Panc1 (cell line): ENCODE measurements at regions not wholly inside any gene's neighbourhood (a gene's known extent, or its start where the extent isn't known, plus 50 kb on each side); places are given as distances from the start of the nearest gene placed in this dataset.

Source experiments
- ATAC-seq: fragments of 200-7000 bp; cut with Tn5 transposase; 2 replicates; pipeline ENCODE4 v1.9.1; 2020; ENCODE audit warnings: mild to moderate bottlenecking, moderate library complexity
- BruUV-seq: library from RNA; stranded (reverse); fragments of 400-500 nt; replicated peaks from 2 replicates; lab custom pipeline; 2021; lab: Mats Ljungman, UMichigan
- CTCF ChIA-PET: fragments of 300-600 bp; sonication (Branson Sonifier 250); formaldehyde crosslinking; loops from one replicate; lab custom pipeline; 2022; ENCODE audit warnings: antibody characterized with exemption; lab: Charles Lee
- POLR2A ChIA-PET: fragments of 300-600 bp; sonication (Branson Sonifier 250); formaldehyde crosslinking; loops from one replicate; lab custom pipeline; 2022; ENCODE audit warnings: antibody characterized with exemption; lab: Charles Lee
- DNase-seq: peaks from one replicate; pipeline ENCODE4 v3.0.0-alpha.2; 2010; ENCODE audit warnings: low read depth, low spot score
- H3K27ac ChIP-seq: 2 replicates; pipeline ENCODE4 v1.5.1; 2011; ENCODE audit warnings: mild to moderate bottlenecking, low read length, inconsistent platforms
- H3K27me3 ChIP-seq: fragments of 200-500 bp; sonication (Bioruptor generic); 2 replicates; pipeline ENCODE4 v1.6.0; 2014; ENCODE audit warnings: low read length, inconsistent platforms; ENCODE audit not compliant: control insufficient read depth, insufficient read depth
- H3K36me3 ChIP-seq: fragments of 200-500 bp; sonication (Bioruptor generic); 2 replicates; pipeline ENCODE4 v1.5.1; 2014; ENCODE audit warnings: inconsistent platforms, mild to moderate bottlenecking, low read length, moderate library complexity; ENCODE audit not compliant: control insufficient read depth, insufficient read depth
- H3K4me1 ChIP-seq: 2 replicates; pipeline ENCODE4 v1.5.1; 2011; ENCODE audit warnings: inconsistent platforms, mild to moderate bottlenecking, low read length, moderate library complexity; ENCODE audit not compliant: control insufficient read depth, insufficient read depth
- H3K4me3 ChIP-seq, 2 experiments: 2 replicates each; pipeline ENCODE4 v1.5.1; 2011 to 2012; ENCODE audit warnings: low read depth in 2 of 2, low read length in 2 of 2, mild to moderate bottlenecking in 2 of 2, inconsistent platforms in 1 of 2, moderate library complexity in 1 of 2
- H3K9me3 ChIP-seq: fragments of 200-500 bp; sonication (Bioruptor generic); 2 replicates; pipeline ENCODE4 v1.5.1; 2014; ENCODE audit warnings: low read depth, mild to moderate bottlenecking, inconsistent platforms, low read length, moderate library complexity; ENCODE audit not compliant: control insufficient read depth, insufficient read depth
- POLR2AphosphoS5 ChIP-seq: IDR thresholded peaks from 2 replicates; pipeline ENCODE4 v1.6.1; 2012; ENCODE audit warnings: mild to moderate bottlenecking, low read depth, low read length, moderate library complexity
- SIN3A ChIP-seq: IDR thresholded peaks from 2 replicates; pipeline ENCODE4 v1.6.1; 2012; ENCODE audit warnings: low read depth, mild to moderate bottlenecking, low read length, moderate library complexity, borderline replicate concordance; ENCODE audit not compliant: insufficient read depth
- TCF7L2 ChIP-seq: IDR thresholded peaks from 2 replicates; pipeline ENCODE4 v1.6.1; 2011; ENCODE audit warnings: mild to moderate bottlenecking, low read depth, low read length, inconsistent platforms
- in situ Hi-C: cut with HindIII; loops from 2 replicates; pipeline ENCODE4 v1.10.0; 2016; ENCODE audit warnings: low sequenced_read_pairs, low pct_unique_long_range_greater_than_20kb
- intact Hi-C: fragments of 100-400 bp; cut with micrococcal nuclease; formaldehyde crosslinking; loops from one replicate; pipeline ENCODE4 v1.10.0; 2022; ENCODE audit not compliant: unreplicated experiment
- TF ChIP-seq, protein P1 (sequence below), 2 experiments: IDR thresholded peaks; 2 replicates each; pipeline ENCODE4 v1.6.1; 2011 to 2012; ENCODE audit warnings: low read depth in 2 of 2, control low read depth in 1 of 2, low read length in 1 of 2, mild to moderate bottlenecking in 1 of 2, moderate library complexity in 1 of 2; ENCODE audit not compliant: insufficient read depth in 1 of 2
- TF ChIP-seq, protein P2 (sequence below): fragments of 450-650 bp; IDR thresholded peaks from 2 replicates; pipeline ENCODE4 v1.5.1; 2017; ENCODE audit warnings: mild to moderate bottlenecking

DNA sequence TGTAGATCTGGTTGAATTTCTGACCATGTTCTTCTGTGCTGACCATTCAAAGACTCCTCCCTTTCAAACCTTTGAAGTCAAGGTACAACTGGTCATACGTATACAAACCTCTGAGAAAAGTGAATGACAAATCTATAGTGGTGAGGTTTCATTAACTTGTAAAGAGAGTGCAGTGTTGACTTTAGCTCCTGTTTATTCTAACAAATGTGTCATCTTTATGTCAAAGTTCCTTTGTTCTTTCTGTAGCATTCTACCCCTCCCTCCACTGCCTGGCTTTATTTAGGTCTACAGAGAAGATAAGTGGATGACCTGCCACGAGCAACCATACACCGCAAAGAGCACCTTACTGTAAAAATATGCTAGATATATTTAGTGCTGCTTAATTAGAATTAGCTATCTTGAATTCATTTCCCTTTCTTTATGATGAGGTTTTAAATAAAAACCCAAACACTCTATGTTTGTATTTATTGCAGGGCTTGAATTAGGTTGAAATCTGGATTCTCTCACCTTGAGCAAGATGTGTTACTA, 520.0 kb upstream of the CDH11 start:
- Histone ChIP-seq H3K4me1 (no peaks in the 10 kb centered on the region), H3K27me3 (no peaks in the 10 kb centered on the region), H3K36me3 (no peaks in the 10 kb centered on the region), H3K9me3 (no peaks in the 10 kb centered on the region), H3K4me3 (no peak overlapping the region), H3K27ac (no peak overlapping the region)
- BruUV-seq: no TSS peak
- in situ Hi-C loops (no loop called here), intact Hi-C loops (no loop called here)
- CTCF ChIA-PET: no interaction called here
- POLR2A ChIA-PET: no interaction called here
- ATAC-seq: no peak
- TF ChIP-seq SIN3A (no peak), POLR2AphosphoS5 (no peak), TCF7L2 (no peak)
- TF ChIP-seq, protein P1, sequence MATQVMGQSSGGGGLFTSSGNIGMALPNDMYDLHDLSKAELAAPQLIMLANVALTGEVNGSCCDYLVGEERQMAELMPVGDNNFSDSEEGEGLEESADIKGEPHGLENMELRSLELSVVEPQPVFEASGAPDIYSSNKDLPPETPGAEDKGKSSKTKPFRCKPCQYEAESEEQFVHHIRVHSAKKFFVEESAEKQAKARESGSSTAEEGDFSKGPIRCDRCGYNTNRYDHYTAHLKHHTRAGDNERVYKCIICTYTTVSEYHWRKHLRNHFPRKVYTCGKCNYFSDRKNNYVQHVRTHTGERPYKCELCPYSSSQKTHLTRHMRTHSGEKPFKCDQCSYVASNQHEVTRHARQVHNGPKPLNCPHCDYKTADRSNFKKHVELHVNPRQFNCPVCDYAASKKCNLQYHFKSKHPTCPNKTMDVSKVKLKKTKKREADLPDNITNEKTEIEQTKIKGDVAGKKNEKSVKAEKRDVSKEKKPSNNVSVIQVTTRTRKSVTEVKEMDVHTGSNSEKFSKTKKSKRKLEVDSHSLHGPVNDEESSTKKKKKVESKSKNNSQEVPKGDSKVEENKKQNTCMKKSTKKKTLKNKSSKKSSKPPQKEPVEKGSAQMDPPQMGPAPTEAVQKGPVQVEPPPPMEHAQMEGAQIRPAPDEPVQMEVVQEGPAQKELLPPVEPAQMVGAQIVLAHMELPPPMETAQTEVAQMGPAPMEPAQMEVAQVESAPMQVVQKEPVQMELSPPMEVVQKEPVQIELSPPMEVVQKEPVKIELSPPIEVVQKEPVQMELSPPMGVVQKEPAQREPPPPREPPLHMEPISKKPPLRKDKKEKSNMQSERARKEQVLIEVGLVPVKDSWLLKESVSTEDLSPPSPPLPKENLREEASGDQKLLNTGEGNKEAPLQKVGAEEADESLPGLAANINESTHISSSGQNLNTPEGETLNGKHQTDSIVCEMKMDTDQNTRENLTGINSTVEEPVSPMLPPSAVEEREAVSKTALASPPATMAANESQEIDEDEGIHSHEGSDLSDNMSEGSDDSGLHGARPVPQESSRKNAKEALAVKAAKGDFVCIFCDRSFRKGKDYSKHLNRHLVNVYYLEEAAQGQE (IDR thresholded peaks at IDR 0.05; ENCODE audit: insufficient read depth in 1 of 2, low read depth in 2 of 2, low read length in 1 of 2): no peak
- TF ChIP-seq, protein P2, sequence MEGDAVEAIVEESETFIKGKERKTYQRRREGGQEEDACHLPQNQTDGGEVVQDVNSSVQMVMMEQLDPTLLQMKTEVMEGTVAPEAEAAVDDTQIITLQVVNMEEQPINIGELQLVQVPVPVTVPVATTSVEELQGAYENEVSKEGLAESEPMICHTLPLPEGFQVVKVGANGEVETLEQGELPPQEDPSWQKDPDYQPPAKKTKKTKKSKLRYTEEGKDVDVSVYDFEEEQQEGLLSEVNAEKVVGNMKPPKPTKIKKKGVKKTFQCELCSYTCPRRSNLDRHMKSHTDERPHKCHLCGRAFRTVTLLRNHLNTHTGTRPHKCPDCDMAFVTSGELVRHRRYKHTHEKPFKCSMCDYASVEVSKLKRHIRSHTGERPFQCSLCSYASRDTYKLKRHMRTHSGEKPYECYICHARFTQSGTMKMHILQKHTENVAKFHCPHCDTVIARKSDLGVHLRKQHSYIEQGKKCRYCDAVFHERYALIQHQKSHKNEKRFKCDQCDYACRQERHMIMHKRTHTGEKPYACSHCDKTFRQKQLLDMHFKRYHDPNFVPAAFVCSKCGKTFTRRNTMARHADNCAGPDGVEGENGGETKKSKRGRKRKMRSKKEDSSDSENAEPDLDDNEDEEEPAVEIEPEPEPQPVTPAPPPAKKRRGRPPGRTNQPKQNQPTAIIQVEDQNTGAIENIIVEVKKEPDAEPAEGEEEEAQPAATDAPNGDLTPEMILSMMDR: no peak
- DNase-seq: no peak

DNA sequence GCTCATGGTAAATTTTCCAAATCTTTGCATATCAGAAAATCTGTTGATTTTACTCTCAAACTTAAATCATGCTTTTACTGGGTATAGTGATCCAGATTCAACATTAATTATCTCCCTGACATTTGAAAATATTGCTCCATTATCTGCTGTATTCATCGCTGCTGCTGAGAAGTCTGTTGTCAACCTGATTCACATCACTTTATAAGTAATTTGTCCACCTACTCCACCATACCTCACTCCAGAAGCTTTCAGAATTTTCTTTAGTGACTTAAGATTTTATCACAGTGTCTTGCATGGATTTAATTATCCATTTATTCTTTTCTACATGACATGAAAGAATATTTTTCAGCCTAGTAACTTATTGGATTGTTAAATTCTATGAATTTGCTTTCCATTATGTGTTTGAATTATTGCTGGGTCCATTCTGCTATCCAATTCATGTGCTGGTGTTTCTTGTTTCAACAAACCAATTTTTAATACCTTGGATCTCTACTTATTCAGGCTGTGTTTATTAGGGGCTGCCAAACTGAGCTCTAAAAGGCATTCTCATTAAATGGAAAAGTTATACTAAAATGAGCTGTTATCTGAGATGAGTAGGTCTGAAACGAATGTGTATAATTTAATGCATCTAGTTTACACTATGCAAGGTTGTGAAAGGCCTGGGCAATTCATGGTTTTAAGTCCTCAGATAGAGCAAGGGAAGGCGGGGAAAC, 519.3 kb upstream of the CDH11 start:
- ATAC-seq (no peak), DNase-seq (no peak)
- Histone ChIP-seq H3K27ac (no peak overlapping the region), H3K27me3 (no peaks in the 10 kb centered on the region), H3K9me3 (no peaks in the 10 kb centered on the region), H3K4me1 (no peaks in the 10 kb centered on the region), H3K4me3 (no peak overlapping the region), H3K36me3 (no peaks in the 10 kb centered on the region)
- BruUV-seq: no TSS peak
- intact Hi-C loops (no loop called here), in situ Hi-C loops (no loop called here)
- POLR2A ChIA-PET: no interaction called here
- TF ChIP-seq, protein P1 (IDR thresholded peaks at IDR 0.05; ENCODE audit: insufficient read depth in 1 of 2, low read depth in 2 of 2, low read length in 1 of 2): no peak
- TF ChIP-seq, protein P2: no peak
- no peak for TF ChIP-seq SIN3A
- no peak for TF ChIP-seq POLR2AphosphoS5
- no peak for TF ChIP-seq TCF7L2
- CTCF ChIA-PET: no interaction called here
